GM18511 (cell line): ENCODE measurements at regions not wholly inside any gene's neighbourhood (a gene's known extent, or its start where the extent isn't known, plus 50 kb on each side); places are given as distances from the start of the nearest gene placed in this dataset.

ENCODE experiments used
- ATAC-seq: cut with Tn5 transposase; IDR thresholded peaks from one replicate; pipeline ENCODE4 v1.9.1; 2021; ENCODE audit warnings: mild to moderate bottlenecking, moderate library complexity; ENCODE audit not compliant: unreplicated experiment

- ATAC-seq: no peak
Observed at GRCh38 chr7:9955138-9955537, 1018.5 kb upstream of the PHF14 start.

GRCh38 chr7:9958486-9958885, 1015.2 kb upstream of the PHF14 start:
- no peak for ATAC-seq

GRCh38 chr7:9960460-9960859, 1013.2 kb upstream of the PHF14 start:
- ATAC-seq: no peak

GRCh38 chr7:9961161-9961922, 1012.3 kb upstream of the PHF14 start:
- ATAC-seq: no peak

GRCh38 chr7:9962742-9963141, 1010.9 kb upstream of the PHF14 start:
- no peak for ATAC-seq

GRCh38 chr7:9978106-9979064, 995.3 kb upstream of the PHF14 start:
- ATAC-seq: no peak

- ATAC-seq: no peak
Observed at GRCh38 chr7:9981742-9982349, 991.8 kb upstream of the PHF14 start.

- no peak for ATAC-seq
Observed at GRCh38 chr7:9983048-9983447, 990.6 kb upstream of the PHF14 start.

GRCh38 chr7:10015687-10016086, 958.0 kb upstream of the PHF14 start:
- ATAC-seq: no peak

GRCh38 chr7:10022480-10022879, 951.2 kb upstream of the PHF14 start:
- no peak for ATAC-seq

- no peak for ATAC-seq
Observed at GRCh38 chr7:10022957-10023356, 950.7 kb upstream of the PHF14 start.

GRCh38 chr7:10034843-10035556, 938.7 kb upstream of the PHF14 start:
- ATAC-seq: no peak

GRCh38 chr7:10036693-10037092, 937.0 kb upstream of the PHF14 start:
- no peak for ATAC-seq

- no peak for ATAC-seq
Observed at GRCh38 chr7:10038351-10038750, 935.3 kb upstream of the PHF14 start.

GRCh38 chr7:10040674-10041073, 933.0 kb upstream of the PHF14 start:
- no peak for ATAC-seq

GRCh38 chr7:10070899-10071298, 902.8 kb upstream of the PHF14 start:
- no peak for ATAC-seq

- no peak for ATAC-seq
Observed at GRCh38 chr7:10075866-10076265, 897.8 kb upstream of the PHF14 start.

- no peak for ATAC-seq
Observed at GRCh38 chr7:10076660-10077300, 896.9 kb upstream of the PHF14 start.

- ATAC-seq: no peak
Observed at GRCh38 chr7:10079572-10079971, 894.1 kb upstream of the PHF14 start.

- ATAC-seq: no peak
Observed at GRCh38 chr7:10082896-10083295, 890.8 kb upstream of the PHF14 start.
